ENCODE measurements at regions not wholly inside any gene's neighbourhood (a gene's known extent, or its start where the extent isn't known, plus 50 kb on each side); places are given as distances from the start of the nearest gene placed in this dataset.

- Histone ChIP-seq H3K9me3 (ENCODE audit: control insufficient read depth, insufficient read depth, low read length) (peaks cover 4% of the 10 kb centered on the region; the same call in 1 of the 2 replicates), H3K9me2 (replicated peaks; ENCODE audit: control insufficient read depth, low read length) (no peaks in the 10 kb centered on the region), H3F3A (ENCODE audit: control insufficient read depth, insufficient read depth) (no peaks in the 10 kb centered on the region), H3K27me3 (ENCODE audit: control insufficient read depth, low read length) (no peaks in the 10 kb centered on the region), H3K4me2 (ENCODE audit: low read length) (no peak overlapping the region), H3K27ac (ENCODE audit: low read depth, low read length) (no peak overlapping the region), H4K20me1 (ENCODE audit: control insufficient read depth, insufficient read depth, low read depth, low read length) (no peaks in the 10 kb centered on the region), H3K79me2 (ENCODE audit: control insufficient read depth, low read length) (no peaks in the 10 kb centered on the region), H3K4me3 (ENCODE audit: low read length) (no peak overlapping the region), H3K4me1 (ENCODE audit: control insufficient read depth, low read length) (no peaks in the 10 kb centered on the region), H3K36me3 (ENCODE audit: control insufficient read depth, low read length) (no peaks in the 10 kb centered on the region)
- TF ChIP-seq EZH2phosphoT487 (IDR thresholded peaks at IDR 0.05; ENCODE audit: borderline replicate concordance, low read length), result no peak
These were observed 194.6 kb downstream of the GAS1 start for GRCh38 chr9:86752733-86753132.

- TF ChIP-seq, protein P1, sequence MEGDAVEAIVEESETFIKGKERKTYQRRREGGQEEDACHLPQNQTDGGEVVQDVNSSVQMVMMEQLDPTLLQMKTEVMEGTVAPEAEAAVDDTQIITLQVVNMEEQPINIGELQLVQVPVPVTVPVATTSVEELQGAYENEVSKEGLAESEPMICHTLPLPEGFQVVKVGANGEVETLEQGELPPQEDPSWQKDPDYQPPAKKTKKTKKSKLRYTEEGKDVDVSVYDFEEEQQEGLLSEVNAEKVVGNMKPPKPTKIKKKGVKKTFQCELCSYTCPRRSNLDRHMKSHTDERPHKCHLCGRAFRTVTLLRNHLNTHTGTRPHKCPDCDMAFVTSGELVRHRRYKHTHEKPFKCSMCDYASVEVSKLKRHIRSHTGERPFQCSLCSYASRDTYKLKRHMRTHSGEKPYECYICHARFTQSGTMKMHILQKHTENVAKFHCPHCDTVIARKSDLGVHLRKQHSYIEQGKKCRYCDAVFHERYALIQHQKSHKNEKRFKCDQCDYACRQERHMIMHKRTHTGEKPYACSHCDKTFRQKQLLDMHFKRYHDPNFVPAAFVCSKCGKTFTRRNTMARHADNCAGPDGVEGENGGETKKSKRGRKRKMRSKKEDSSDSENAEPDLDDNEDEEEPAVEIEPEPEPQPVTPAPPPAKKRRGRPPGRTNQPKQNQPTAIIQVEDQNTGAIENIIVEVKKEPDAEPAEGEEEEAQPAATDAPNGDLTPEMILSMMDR (IDR thresholded peaks at IDR 0.05; ENCODE audit: low read depth, low read length, poor library complexity, severe bottlenecking), result no peak
- no peak for TF ChIP-seq EZH2phosphoT487 (IDR thresholded peaks at IDR 0.05; ENCODE audit: borderline replicate concordance, low read length)
- Histone ChIP-seq H3K27ac (ENCODE audit: low read depth, low read length) (no peak overlapping the region), H3K9me3 (ENCODE audit: control insufficient read depth, insufficient read depth, low read length) (peaks cover 4% of the 10 kb centered on the region; the same call in 1 of the 2 replicates), H3K27me3 (ENCODE audit: control insufficient read depth, low read length) (no peaks in the 10 kb centered on the region), H3K4me3 (ENCODE audit: low read length) (no peak overlapping the region), H3K79me2 (ENCODE audit: control insufficient read depth, low read length) (no peaks in the 10 kb centered on the region), H3K9me2 (replicated peaks; ENCODE audit: control insufficient read depth, low read length) (no peaks in the 10 kb centered on the region), H3K36me3 (ENCODE audit: control insufficient read depth, low read length) (no peaks in the 10 kb centered on the region), H4K20me1 (ENCODE audit: control insufficient read depth, insufficient read depth, low read depth, low read length) (no peaks in the 10 kb centered on the region), H3K4me2 (ENCODE audit: low read length) (no peak overlapping the region), H3K4me1 (ENCODE audit: control insufficient read depth, low read length) (no peaks in the 10 kb centered on the region), H3F3A (ENCODE audit: control insufficient read depth, insufficient read depth) (no peaks in the 10 kb centered on the region)
These were observed 195.3 kb downstream of the GAS1 start for GRCh38 chr9:86751956-86752355.

GRCh38 chr9:86751207-86751606, 196.1 kb downstream of the GAS1 start:
- Histone ChIP-seq H3K4me3 (ENCODE audit: low read length) (no peak overlapping the region), H3K4me1 (ENCODE audit: control insufficient read depth, low read length) (no peaks in the 10 kb centered on the region), H3K4me2 (ENCODE audit: low read length) (no peak overlapping the region), H3K9me3 (ENCODE audit: control insufficient read depth, insufficient read depth, low read length) (peaks cover 4% of the 10 kb centered on the region; the same call in 1 of the 2 replicates), H3K27ac (ENCODE audit: low read depth, low read length) (no peak overlapping the region), H3F3A (ENCODE audit: control insufficient read depth, insufficient read depth) (no peaks in the 10 kb centered on the region), H4K20me1 (ENCODE audit: control insufficient read depth, insufficient read depth, low read depth, low read length) (no peaks in the 10 kb centered on the region), H3K9me2 (replicated peaks; ENCODE audit: control insufficient read depth, low read length) (no peaks in the 10 kb centered on the region), H3K36me3 (ENCODE audit: control insufficient read depth, low read length) (no peaks in the 10 kb centered on the region), H3K79me2 (ENCODE audit: control insufficient read depth, low read length) (no peaks in the 10 kb centered on the region), H3K27me3 (ENCODE audit: control insufficient read depth, low read length) (no peaks in the 10 kb centered on the region)
- no peak for TF ChIP-seq EZH2phosphoT487 (IDR thresholded peaks at IDR 0.05; ENCODE audit: borderline replicate concordance, low read length)
- TF ChIP-seq, protein P1 (IDR thresholded peaks at IDR 0.05; ENCODE audit: low read depth, low read length, poor library complexity, severe bottlenecking), result no peak

GRCh38 chr9:86749894-86750255, 197.4 kb downstream of the GAS1 start:
- Histone ChIP-seq H3K27me3 (ENCODE audit: control insufficient read depth, low read length) (no peaks in the 10 kb centered on the region), H3K4me1 (ENCODE audit: control insufficient read depth, low read length) (no peaks in the 10 kb centered on the region), H3K4me2 (ENCODE audit: low read length) (no peak overlapping the region), H3K9me2 (replicated peaks; ENCODE audit: control insufficient read depth, low read length) (no peaks in the 10 kb centered on the region), H3K36me3 (ENCODE audit: control insufficient read depth, low read length) (no peaks in the 10 kb centered on the region), H4K20me1 (ENCODE audit: control insufficient read depth, insufficient read depth, low read depth, low read length) (no peaks in the 10 kb centered on the region), H3K79me2 (ENCODE audit: control insufficient read depth, low read length) (no peaks in the 10 kb centered on the region), H3F3A (ENCODE audit: control insufficient read depth, insufficient read depth) (no peaks in the 10 kb centered on the region), H3K9me3 (ENCODE audit: control insufficient read depth, insufficient read depth, low read length) (peaks cover 4% of the 10 kb centered on the region; the same call in 1 of the 2 replicates), H3K4me3 (ENCODE audit: low read length) (no peak overlapping the region), H3K27ac (ENCODE audit: low read depth, low read length) (no peak overlapping the region)
- TF ChIP-seq EZH2phosphoT487 (IDR thresholded peaks at IDR 0.05; ENCODE audit: borderline replicate concordance, low read length), result no peak

All from DOHH2 (cell line).